ENCODE measurements at regions not wholly inside any gene's neighbourhood (a gene's known extent, or its start where the extent isn't known, plus 50 kb on each side); places are given as distances from the start of the nearest gene placed in this dataset.

DNA sequence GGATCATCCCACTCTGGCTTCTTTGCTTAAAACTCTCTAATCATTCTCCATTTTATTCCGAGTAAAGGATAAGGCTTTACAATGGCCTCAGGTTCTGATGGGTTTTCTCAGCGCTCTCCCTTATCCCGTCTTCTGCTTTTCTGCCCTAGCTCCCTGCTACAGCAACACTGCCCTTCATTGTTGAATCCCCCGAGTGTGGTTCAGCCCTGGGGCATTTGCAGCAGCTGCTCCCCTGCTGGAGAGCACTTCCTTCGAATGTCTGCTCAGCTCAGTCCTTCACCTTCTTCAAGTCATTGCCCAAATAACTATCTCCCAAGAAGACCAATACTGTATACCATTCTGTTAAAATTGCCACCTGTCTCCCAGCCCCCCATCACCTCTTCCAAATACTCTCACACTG lies 111.8 kb downstream of the TBXT start:
- Histone ChIP-seq H3K9ac (ENCODE audit: insufficient read depth, low read length, poor library complexity, severe bottlenecking) (no peak overlapping the region), H3K4me3 (replicated peaks in 1 of 3; ENCODE audit: low read depth in 2 of 3, low read length in 3 of 3) (no peak overlapping the region), H3K4me1 (ENCODE audit: control insufficient read depth in 1 of 2, insufficient read depth in 2 of 2, low read length in 2 of 2) (no peaks in the 10 kb centered on the region), H2AFZ (ENCODE audit: insufficient read depth, low read depth, low read length, poor library complexity, severe bottlenecking) (no peak overlapping the region), H3K4me2 (replicated peaks; ENCODE audit: extremely low read depth, low read length, poor library complexity, severe bottlenecking) (no peak overlapping the region), H3K79me2 (ENCODE audit: insufficient read depth, low read length) (no peaks in the 10 kb centered on the region), H4K20me1 (ENCODE audit: insufficient read depth, low read length) (no peaks in the 10 kb centered on the region), H3K36me3 (replicated peaks in 1 of 2; ENCODE audit: control insufficient read depth in 1 of 2, insufficient read depth in 2 of 2, low read length in 2 of 2) (no peaks in the 10 kb centered on the region), H3K9me3 (replicated peaks in 1 of 2; ENCODE audit: control insufficient read depth in 1 of 2, insufficient read depth in 1 of 2, low read length in 2 of 2) (peaks cover 24 to 26% of the 10 kb centered on the region in 2 donors), H3K27ac (ENCODE audit: low read depth in 1 of 2, low read length in 2 of 2) (no peak overlapping the region), H3K27me3 (ENCODE audit: control insufficient read depth in 2 of 2, insufficient read depth in 2 of 2, low read length in 2 of 2) (no peaks in the 10 kb centered on the region)
- H3K9me3 Mint-ChIP-seq = peaks cover 13 to 30% (median 19%) of the 10 kb centered on the region in 7 donors
- H3K27me3 Mint-ChIP-seq (ENCODE audit: low read depth in 3 of 3) = peaks cover 0 to 1% (median 0%) of the 10 kb centered on the region in 3 donors
- no peaks in the 10 kb centered on the region for H3K36me3 Mint-ChIP-seq
- no peak overlapping the region for H3K4me3 Mint-ChIP-seq
- no peak for TF ChIP-seq CTCF (IDR thresholded peaks at IDR 0.05)
- DNase-seq = no peak
- whole genome bisulfite sequencing (ENCODE audit: insufficient coverage) = 88% methylated on average over 5 of the region's 5 CpGs
- intact Hi-C loops (cut with micrococcal nuclease) = no loop called here
- H3K27ac Mint-ChIP-seq = no peak overlapping the region
- no peaks in the 10 kb centered on the region for H3K4me1 Mint-ChIP-seq

GRCh38 chr6:166052837-166053236 lies 114.8 kb downstream of the TBXT start:
- intact Hi-C loops (cut with micrococcal nuclease) = no loop called here
- H3K27ac Mint-ChIP-seq = peak overlapping the region in 1 of 7 donors; percentile 12
- DNase-seq = no peak

More at GRCh38 chr6:166052837-166053236, 114.8 kb downstream of the TBXT start:
- Histone ChIP-seq H3K36me3 (replicated peaks in 1 of 2; ENCODE audit: control insufficient read depth in 1 of 2, insufficient read depth in 2 of 2, low read length in 2 of 2) (no peaks in the 10 kb centered on the region), H3K9ac (ENCODE audit: insufficient read depth, low read length, poor library complexity, severe bottlenecking) (no peak overlapping the region), H3K4me2 (replicated peaks; ENCODE audit: extremely low read depth, low read length, poor library complexity, severe bottlenecking) (no peak overlapping the region), H3K9me3 (replicated peaks in 1 of 2; ENCODE audit: control insufficient read depth in 1 of 2, insufficient read depth in 1 of 2, low read length in 2 of 2) (peaks cover 24 to 26% of the 10 kb centered on the region in 2 donors), H3K4me1 (ENCODE audit: control insufficient read depth in 1 of 2, insufficient read depth in 2 of 2, low read length in 2 of 2) (no peaks in the 10 kb centered on the region), H4K20me1 (ENCODE audit: insufficient read depth, low read length) (no peaks in the 10 kb centered on the region), H3K4me3 (replicated peaks in 1 of 3; ENCODE audit: low read depth in 2 of 3, low read length in 3 of 3) (no peak overlapping the region), H3K27ac (ENCODE audit: low read depth in 1 of 2, low read length in 2 of 2) (no peak overlapping the region), H3K79me2 (ENCODE audit: insufficient read depth, low read length) (no peaks in the 10 kb centered on the region), H3K27me3 (ENCODE audit: control insufficient read depth in 2 of 2, insufficient read depth in 2 of 2, low read length in 2 of 2) (no peaks in the 10 kb centered on the region), H2AFZ (ENCODE audit: insufficient read depth, low read depth, low read length, poor library complexity, severe bottlenecking) (no peak overlapping the region)
- Mint-ChIP-seq H3K27me3 (ENCODE audit: low read depth in 3 of 3) (no peaks in the 10 kb centered on the region), H3K36me3 (no peaks in the 10 kb centered on the region), H3K9me3 (peaks cover 13 to 30% (median 21%) of the 10 kb centered on the region in 7 donors), H3K4me3 (no peak overlapping the region), H3K4me1 (no peaks in the 10 kb centered on the region)
- no peak for TF ChIP-seq CTCF (IDR thresholded peaks at IDR 0.05)
